ENCODE measurements at regions not wholly inside any gene's neighbourhood (a gene's known extent, or its start where the extent isn't known, plus 50 kb on each side); places are given as distances from the start of the nearest gene placed in this dataset.

- no peak for DNase-seq
These were observed 246.7 kb downstream of the MAFB start for GRCh38 chr20:40442181-40442963.

- DNase-seq: no peak
These were observed 247.3 kb downstream of the MAFB start for GRCh38 chr20:40441771-40442170.

GRCh38 chr20:40438161-40438830, 250.7 kb downstream of the MAFB start:
- no peak for DNase-seq

GRCh38 chr20:40436011-40436410, 253.0 kb downstream of the MAFB start:
- no peak for DNase-seq

GRCh38 chr20:40435146-40435895, 253.7 kb downstream of the MAFB start:
- no peak for DNase-seq

- DNase-seq: no peak
These were observed 254.9 kb downstream of the MAFB start for GRCh38 chr20:40434122-40434521.

- DNase-seq: no peak
These were observed 255.6 kb downstream of the MAFB start for GRCh38 chr20:40433341-40433861.

GRCh38 chr20:40431611-40432010, 257.4 kb downstream of the MAFB start:
- no peak for DNase-seq

GRCh38 chr20:40431112-40431511, 257.9 kb downstream of the MAFB start:
- DNase-seq: no peak

GRCh38 chr20:40427026-40427425, 262.0 kb downstream of the MAFB start:
- no peak for DNase-seq

- DNase-seq: no peak
These were observed 264.3 kb downstream of the MAFB start for GRCh38 chr20:40424695-40425094.

- DNase-seq: no peak
These were observed 266.4 kb downstream of the MAFB start for GRCh38 chr20:40422656-40423055.

GRCh38 chr20:40416274-40416673, 272.8 kb downstream of the MAFB start:
- DNase-seq: no peak

GRCh38 chr20:40414843-40415615, 274.0 kb downstream of the MAFB start:
- DNase-seq: no peak

- DNase-seq: no peak
These were observed 279.0 kb downstream of the MAFB start for GRCh38 chr20:40410028-40410427.

- no peak for DNase-seq
These were observed 291.6 kb downstream of the MAFB start for GRCh38 chr20:40397467-40397866.

- no peak for DNase-seq
These were observed 295.6 kb downstream of the MAFB start for GRCh38 chr20:40393197-40394079.

GRCh38 chr20:40390654-40391053, 298.4 kb downstream of the MAFB start:
- DNase-seq: no peak

- DNase-seq: no peak
These were observed 318.2 kb downstream of the MAFB start for GRCh38 chr20:40370800-40371199.

- no peak for DNase-seq
These were observed 320.2 kb downstream of the MAFB start for GRCh38 chr20:40368876-40369275.

GRCh38 chr20:40361916-40362315, 327.1 kb downstream of the MAFB start:
- no peak for DNase-seq
